SK-N-SH treated with all-trans-retinoic acid at 6 μM for 48 hours (cell line): ENCODE measurements at regions not wholly inside any gene's neighbourhood (a gene's known extent, or its start where the extent isn't known, plus 50 kb on each side); places are given as distances from the start of the nearest gene placed in this dataset.

Experiments
- ATAC-seq: fragments of 200-7000 bp; cut with Tn5 transposase; 3 replicates; pipeline ENCODE4 v1.9.1; 2020; ENCODE audit warnings: mild to moderate bottlenecking, moderate library complexity
- ARNTL ChIP-seq: fragments of 450-650 bp; formaldehyde crosslinking; IDR thresholded peaks from 2 replicates; pipeline ENCODE4 v1.5.0; 2020; ENCODE audit warnings: low read depth, mild to moderate bottlenecking, moderate library complexity, borderline replicate concordance
- BACH2 ChIP-seq: fragments of 250-450 bp; sonication (Bioruptor Pico); IDR thresholded peaks from 2 replicates; pipeline ENCODE4 v1.9.0; 2021; ENCODE audit warnings: mild to moderate bottlenecking, borderline replicate concordance
- CREB5 ChIP-seq: fragments of 250-450 bp; sonication (Bioruptor Pico); IDR thresholded peaks from 2 replicates; pipeline ENCODE4 v1.5.1; 2020; ENCODE audit warnings: low read depth, mild to moderate bottlenecking, moderate library complexity
- CSDC2 ChIP-seq: fragments of 250-450 bp; sonication (Bioruptor Pico); IDR thresholded peaks from 2 replicates; pipeline ENCODE4 v1.5.0; 2020; ENCODE audit warnings: mild to moderate bottlenecking, moderate library complexity
- ESRRG ChIP-seq: fragments of 250-450 bp; sonication (Bioruptor Pico); IDR thresholded peaks from 2 replicates; pipeline ENCODE4 v1.6.1; 2021; ENCODE audit warnings: mild to moderate bottlenecking
- GLIS3 ChIP-seq: fragments of 250-450 bp; sonication (Bioruptor Pico); IDR thresholded peaks from 2 replicates; pipeline ENCODE4 v1.5.0; 2020; ENCODE audit warnings: mild to moderate bottlenecking, moderate library complexity
- ISL1 ChIP-seq: fragments of 250-450 bp; sonication (Bioruptor Pico); IDR thresholded peaks from 2 replicates; pipeline ENCODE4 v2.1.2; 2022; ENCODE audit warnings: mild to moderate bottlenecking, moderate library complexity
- OSR1 ChIP-seq: fragments of 250-450 bp; sonication (Bioruptor Pico); IDR thresholded peaks from 2 replicates; pipeline ENCODE4 v1.8.0; 2022; ENCODE audit warnings: moderate library complexity, mild to moderate bottlenecking, inconsistent platforms
- PATZ1 ChIP-seq: fragments of 250-450 bp; sonication (Bioruptor Pico); IDR thresholded peaks from 2 replicates; pipeline ENCODE4 v1.8.0; 2020; ENCODE audit warnings: mild to moderate bottlenecking, moderate library complexity, borderline replicate concordance
- POU6F1 ChIP-seq: fragments of 250-450 bp; sonication (Bioruptor Pico); IDR thresholded peaks from 2 replicates; pipeline ENCODE4 v1.8.0; 2021; ENCODE audit warnings: low read depth, mild to moderate bottlenecking, moderate library complexity, borderline replicate concordance
- RARB ChIP-seq: fragments of 250-450 bp; sonication (Bioruptor Pico); IDR thresholded peaks from 2 replicates; pipeline ENCODE4 v1.8.0; 2021; ENCODE audit warnings: mild to moderate bottlenecking, moderate library complexity
- SNAI2 ChIP-seq: fragments of 250-450 bp; sonication (Bioruptor Pico); IDR thresholded peaks from 2 replicates; pipeline ENCODE4 v1.5.0; 2020; ENCODE audit warnings: mild to moderate bottlenecking, moderate library complexity
- TCF4 ChIP-seq: fragments of 250-450 bp; sonication (Bioruptor Pico); IDR thresholded peaks from 2 replicates; pipeline ENCODE4 v1.8.0; 2021; ENCODE audit warnings: mild to moderate bottlenecking, moderate library complexity, borderline replicate concordance
- TOX ChIP-seq: fragments of 250-450 bp; sonication (Bioruptor Pico); IDR thresholded peaks from 2 replicates; pipeline ENCODE4 v1.8.0; 2021; ENCODE audit warnings: mild to moderate bottlenecking, moderate library complexity, borderline replicate concordance
- TSHZ2 ChIP-seq: fragments of 250-450 bp; sonication (Bioruptor Pico); IDR thresholded peaks from 2 replicates; pipeline ENCODE4 v1.5.0; 2020; ENCODE audit warnings: mild to moderate bottlenecking, moderate library complexity
- ZC3H10 ChIP-seq: fragments of 250-450 bp; sonication (Bioruptor Pico); IDR thresholded peaks from 2 replicates; pipeline ENCODE4 v1.5.1; 2021; ENCODE audit warnings: mild to moderate bottlenecking, moderate library complexity
- ZFP3 ChIP-seq: fragments of 250-450 bp; sonication (Bioruptor Pico); IDR thresholded peaks from 2 replicates; pipeline ENCODE4 v1.5.0; 2020; ENCODE audit warnings: mild to moderate bottlenecking, moderate library complexity
- ZFP30 ChIP-seq: fragments of 450-650 bp; formaldehyde crosslinking; IDR thresholded peaks from 2 replicates; pipeline ENCODE4 v1.5.0; 2022; ENCODE audit warnings: mild to moderate bottlenecking, moderate library complexity
- ZNF565 ChIP-seq: fragments of 450-650 bp; formaldehyde crosslinking; conservative IDR thresholded peaks from 2 replicates; pipeline ENCODE4 v1.5.0; 2020; ENCODE audit warnings: low read depth, mild to moderate bottlenecking, moderate library complexity
- ZNF70 ChIP-seq: fragments of 450-650 bp; formaldehyde crosslinking; IDR thresholded peaks from 2 replicates; pipeline ENCODE4 v1.5.0; 2020; ENCODE audit warnings: mild to moderate bottlenecking, moderate library complexity
- ZNF8 ChIP-seq: fragments of 450-650 bp; formaldehyde crosslinking; IDR thresholded peaks from 2 replicates; pipeline ENCODE4 v1.5.0; 2020; ENCODE audit warnings: mild to moderate bottlenecking, moderate library complexity

- TF ChIP-seq SNAI2 (no peak), POU6F1 (CRISPR knock-in tag) (no peak), ZNF565 (no peak), TCF4 (no peak), RARB (no peak), TOX (CRISPR knock-in tag) (no peak)
Measured at GRCh38 chr17:34850964-34851363, 110.3 kb downstream of the CCT6B start (continued).

- ATAC-seq: no peak
- TF ChIP-seq ESRRG (no peak), ZNF8 (CRISPR knock-in tag) (no peak), ZFP30 (CRISPR knock-in tag) (no peak), CREB5 (no peak), TCF4 (no peak), RARB (no peak), ISL1 (CRISPR knock-in tag) (no peak), CSDC2 (CRISPR knock-in tag) (no peak), SNAI2 (no peak), ZNF70 (CRISPR knock-in tag) (no peak)
- TF ChIP-seq, all 23 proteins: peak for 0
Measured at GRCh38 chr17:34850023-34850422, 111.2 kb downstream of the CCT6B start.

GRCh38 chr17:34847938-34848337, 113.3 kb downstream of the CCT6B start:
- TF ChIP-seq ZC3H10: no peak
- TF ChIP-seq CSDC2 (CRISPR knock-in tag): no peak
- no peak for TF ChIP-seq OSR1 (CRISPR knock-in tag)
- TF ChIP-seq ZNF70 (CRISPR knock-in tag): no peak
- no peak for TF ChIP-seq ZFP3
- no peak for ATAC-seq

GRCh38 chr17:34845296-34845695, 116.0 kb downstream of the CCT6B start:
- TF ChIP-seq TOX (CRISPR knock-in tag) (no peak), BACH2 (no peak), ZFP30 (CRISPR knock-in tag) (no peak), ZFP3 (no peak), PATZ1 (CRISPR knock-in tag) (no peak), CSDC2 (CRISPR knock-in tag) (no peak), ZNF8 (CRISPR knock-in tag) (no peak), TSHZ2 (CRISPR knock-in tag) (no peak), ZNF70 (CRISPR knock-in tag) (no peak), OSR1 (CRISPR knock-in tag) (no peak), POU6F1 (CRISPR knock-in tag) (no peak), GLIS3 (CRISPR knock-in tag) (no peak), TCF4 (no peak), RARB (no peak), ESRRG (no peak), ARNTL (CRISPR knock-in tag) (no peak)
- ATAC-seq: no peak
